PC-3 (cell line): ENCODE measurements at regions not wholly inside any gene's neighbourhood (a gene's known extent, or its start where the extent isn't known, plus 50 kb on each side); places are given as distances from the start of the nearest gene placed in this dataset.

ENCODE experiments used
- ATAC-seq: fragments of 200-7000 bp; cut with Tn5 transposase; 2 replicates; pipeline ENCODE4 v1.9.1; 2020; ENCODE audit warnings: mild to moderate bottlenecking, moderate library complexity
- BruUV-seq: library from RNA; stranded (reverse); fragments of 400-500 nt; replicated peaks from 2 replicates; lab custom pipeline; 2021; lab: Mats Ljungman, UMichigan
- CTCF ChIA-PET: fragments of 300-600 bp; sonication (Branson Sonifier 250); formaldehyde crosslinking; loops from one replicate; lab custom pipeline; 2022; ENCODE audit warnings: antibody characterized with exemption; lab: Charles Lee
- POLR2A ChIA-PET: fragments of 300-600 bp; sonication (Branson Sonifier 250); formaldehyde crosslinking; loops from one replicate; lab custom pipeline; 2022; ENCODE audit warnings: antibody characterized with exemption; ENCODE audit not compliant: unreplicated experiment; lab: Charles Lee
- DNase-seq: peaks from one replicate; pipeline ENCODE4 v3.0.0-alpha.2; 2015
- H2AFZ ChIP-seq: fragments of 300-600 bp; sonication (generic); 2 replicates; pipeline ENCODE4 v1.6.0; 2016; ENCODE audit warnings: antibody characterized with exemption, low read length
- H3F3A ChIP-seq: fragments of 300-600 bp; sonication (generic); one replicate; pipeline ENCODE4 v1.6.0; 2017; ENCODE audit warnings: antibody characterized with exemption, low read length, control low read depth, mild to moderate bottlenecking; ENCODE audit not compliant: unreplicated experiment
- H3K27ac ChIP-seq: fragments of 300-600 bp; sonication (generic); 2 replicates; pipeline ENCODE4 v1.5.1; 2016; ENCODE audit warnings: mild to moderate bottlenecking, low read length
- H3K27me3 ChIP-seq: fragments of 300-600 bp; sonication (generic); 2 replicates; pipeline ENCODE4 v1.6.1; 2016; ENCODE audit warnings: low read length, mixed read lengths
- H3K36me3 ChIP-seq: fragments of 300-600 bp; sonication (generic); 2 replicates; pipeline ENCODE4 v1.6.1; 2016; ENCODE audit warnings: low read depth, mixed run types, low read length, mixed read lengths
- H3K4me1 ChIP-seq: fragments of 300-600 bp; sonication (generic); 2 replicates; pipeline ENCODE4 v1.5.1; 2016; ENCODE audit warnings: low read length; ENCODE audit not compliant: insufficient read depth
- H3K4me2 ChIP-seq: fragments of 300-600 bp; sonication (generic); 2 replicates; pipeline ENCODE4 v1.6.0; 2016; ENCODE audit warnings: low read length
- H3K4me3 ChIP-seq: fragments of 300-600 bp; sonication (generic); 2 replicates; pipeline ENCODE4 v1.5.1; 2016; ENCODE audit warnings: mild to moderate bottlenecking, low read length, mixed read lengths
- H3K79me2 ChIP-seq: fragments of 300-600 bp; sonication (generic); 2 replicates; pipeline ENCODE4 v1.6.1; 2017; ENCODE audit warnings: low read length, mixed read lengths
- H3K9ac ChIP-seq: fragments of 300-600 bp; sonication (generic); 2 replicates; pipeline ENCODE4 v1.6.0; 2016; ENCODE audit warnings: mild to moderate bottlenecking, low read length
- H3K9me2 ChIP-seq: fragments of 300-600 bp; sonication (generic); replicated peaks from 2 replicates; pipeline ENCODE4 v1.6.1; 2016; ENCODE audit warnings: mixed run types, low read length, mixed read lengths
- H3K9me3 ChIP-seq: fragments of 300-600 bp; sonication (generic); 2 replicates; pipeline ENCODE4 v1.6.1; 2016; ENCODE audit warnings: low read length, mixed read lengths
- H4K20me1 ChIP-seq: fragments of 300-600 bp; sonication (generic); 2 replicates; pipeline ENCODE4 v1.6.1; 2016; ENCODE audit warnings: low read length, mixed read lengths
- CTCF ChIP-seq: fragments of 300-600 bp; sonication (generic); conservative IDR thresholded peaks from 2 replicates; pipeline ENCODE4 v1.5.1; 2017; ENCODE audit warnings: antibody characterized with exemption, low read depth, mild to moderate bottlenecking, low read length
- EZH2 ChIP-seq: fragments of 300-600 bp; sonication (generic); IDR thresholded peaks from one replicate; pipeline ENCODE4 v1.6.1; 2017; ENCODE audit warnings: antibody characterized with exemption, mild to moderate bottlenecking, low read length; ENCODE audit not compliant: unreplicated experiment
- EZH2phosphoT487 ChIP-seq: fragments of 300-600 bp; sonication (generic); IDR thresholded peaks from 2 replicates; pipeline ENCODE4 v1.6.1; 2018; ENCODE audit warnings: mild to moderate bottlenecking, antibody characterized with exemption, low read length, borderline replicate concordance
- intact Hi-C: fragments of 100-400 bp; cut with micrococcal nuclease; formaldehyde crosslinking; loops from 2 replicates; pipeline ENCODE4 v1.9.0; 2023

GRCh38 chr4:62804075-62804474 is 1603.9 kb downstream of the ADGRL3 start:
- no peaks in the 10 kb centered on the region for H3K4me1 ChIP-seq
- no peak for DNase-seq
- ATAC-seq: peak; percentile 68
- no peaks in the 10 kb centered on the region for H3K79me2 ChIP-seq
- TF ChIP-seq EZH2 (no peak), CTCF (no peak), EZH2phosphoT487 (no peak)
- no peaks in the 10 kb centered on the region for H3K9me3 ChIP-seq
- BruUV-seq: no TSS peak
- no peak overlapping the region for H3K9ac ChIP-seq
- H3K9me2 ChIP-seq: 0 out of 2 replicates have a peak, but pooled peaks cover 3% of the 10 kb centered on the region
- CTCF ChIA-PET: no interaction called here
- no peak overlapping the region for H3K4me2 ChIP-seq
- no peaks in the 10 kb centered on the region for H4K20me1 ChIP-seq
- no peaks in the 10 kb centered on the region for H3F3A ChIP-seq
- H3K36me3 ChIP-seq: no peaks in the 10 kb centered on the region
- no peak overlapping the region for H3K27ac ChIP-seq
- H3K4me3 ChIP-seq: no peak overlapping the region
- no peak overlapping the region for H2AFZ ChIP-seq
- POLR2A ChIA-PET: interaction anchor here (0.7 kb wide), 1 partner anchor 196 kb away, joined by 3 read pairs; no protein-coding TSS in a partner anchor
- intact Hi-C loops: no loop called here
- H3K27me3 ChIP-seq: no peaks in the 10 kb centered on the region

GRCh38 chr4:62797221-62797620 is 1597.1 kb downstream of the ADGRL3 start:
- no TSS peak for BruUV-seq
- Histone ChIP-seq H3K4me1 (no peaks in the 10 kb centered on the region), H4K20me1 (no peaks in the 10 kb centered on the region), H3K9me2 (no peaks in the 10 kb centered on the region), H3K4me3 (no peak overlapping the region), H3K36me3 (no peaks in the 10 kb centered on the region), H3K79me2 (no peaks in the 10 kb centered on the region), H3K9me3 (no peaks in the 10 kb centered on the region), H3K27ac (no peak overlapping the region), H3K4me2 (no peak overlapping the region), H3K27me3 (no peaks in the 10 kb centered on the region), H3F3A (no peaks in the 10 kb centered on the region), H3K9ac (no peak overlapping the region), H2AFZ (no peak overlapping the region)
- POLR2A ChIA-PET: no interaction called here
- CTCF ChIA-PET: no interaction called here
- DNase-seq: no peak
- TF ChIP-seq EZH2phosphoT487 (no peak), EZH2 (no peak), CTCF (no peak)
- no peak for ATAC-seq
- intact Hi-C loops: no loop called here

- Histone ChIP-seq H3K27ac (no peak overlapping the region), H3K36me3 (no peaks in the 10 kb centered on the region), H3K9ac (no peak overlapping the region), H3K9me3 (no peaks in the 10 kb centered on the region), H3K27me3 (no peaks in the 10 kb centered on the region), H2AFZ (no peak overlapping the region), H3K4me1 (no peaks in the 10 kb centered on the region), H3F3A (no peaks in the 10 kb centered on the region), H4K20me1 (no peaks in the 10 kb centered on the region), H3K79me2 (no peaks in the 10 kb centered on the region), H3K9me2 (no peaks in the 10 kb centered on the region), H3K4me3 (no peak overlapping the region), H3K4me2 (no peak overlapping the region)
- no peak for DNase-seq
- ChIA-PET CTCF (no interaction called here), POLR2A (no interaction called here)
- no peak for ATAC-seq
- TF ChIP-seq EZH2phosphoT487: no peak
- TF ChIP-seq EZH2: no peak
- TF ChIP-seq CTCF: no peak
- intact Hi-C loops: no loop called here
- no TSS peak for BruUV-seq
Observed at GRCh38 chr4:62791386-62791785, 1591.3 kb downstream of the ADGRL3 start.
